Sigmoid colon (tissue), 6 donors: ENCODE measurements at regions not wholly inside any gene's neighbourhood (a gene's known extent, or its start where the extent isn't known, plus 50 kb on each side); places are given as distances from the start of the nearest gene placed in this dataset.

Source experiments
- DNase-seq: peaks from one replicate; pipeline ENCODE4 v3.0.0-alpha.2; 2019
- H3K27ac ChIP-seq, 4 donors: fragments of 200-600 bp; sonication (generic); one replicate each; pipeline ENCODE4 v1.5.1; 2016 to 2019; ENCODE audit warnings: mild to moderate bottlenecking in 1 of 4
- H3K27me3 ChIP-seq, 3 donors: fragments of 200-600 bp; sonication (generic); one replicate each; pipeline ENCODE4 v1.5.1; 2019; ENCODE audit warnings: mild to moderate bottlenecking in 1 of 3
- H3K36me3 ChIP-seq, 4 donors: fragments of 200-600 bp; sonication (generic); one replicate each; pipeline ENCODE4 v1.5.1; 2016 to 2019
- H3K4me1 ChIP-seq, 4 donors: fragments of 200-600 bp; sonication (generic); one replicate each; pipeline ENCODE4 v1.5.1; 2017 to 2019
- H3K4me3 ChIP-seq, 4 donors: fragments of 200-600 bp; sonication (generic); one replicate each; pipeline ENCODE4 v1.5.1; 2017 to 2019; ENCODE audit warnings: mild to moderate bottlenecking in 2 of 4, moderate library complexity in 1 of 4
- H3K9me3 ChIP-seq, 4 donors: fragments of 200-600 bp in 3 of 4; sonication (generic) in 3 of 4; one replicate each; pipeline versions ENCODE4 v1.5.1 to v1.6.1; 2013 to 2019
- EP300 ChIP-seq, 4 donors: sonication (generic); formaldehyde crosslinking; IDR thresholded peaks; one replicate each; pipeline ENCODE4 v1.6.1; 2017; ENCODE audit warnings: antibody characterized with exemption in 4 of 4
- POLR2A ChIP-seq, 2 donors: fragments of 450-650 bp; IDR thresholded peaks; one replicate each; pipeline ENCODE4 v1.6.1; 2016; ENCODE audit warnings: antibody characterized with exemption in 2 of 2, mild to moderate bottlenecking in 2 of 2, moderate library complexity in 2 of 2
- POLR2AphosphoS5 ChIP-seq, 4 donors: sonication (generic); formaldehyde crosslinking; IDR thresholded peaks; one replicate each; pipeline ENCODE4 v1.6.1; 2017; ENCODE audit warnings: antibody characterized with exemption in 4 of 4
- WGBS, 2 donors: extraction: QIAGEN DNeasy Blood & Tissue Kit; methylation state at CpG; one replicate each; pipeline ENCODE4 v1.1.7; 2013; 5-methylcytosine and 5-hydroxymethylcytosine counted together
- intact Hi-C: fragments of 100-400 bp; cut with DNase I; formaldehyde crosslinking; loops from one replicate; pipeline ENCODE4 v1.15.1; 2023
- TF ChIP-seq, protein P1 (sequence below), 4 experiments: fragments of 450-650 bp in 3 of 4; fragments of 200-600 bp in 1 of 4; IDR thresholded peaks; one replicate each; pipeline ENCODE4 v1.5.1; 2016 to 2019; ENCODE audit warnings: antibody characterized with exemption in 4 of 4, mild to moderate bottlenecking in 3 of 4, moderate library complexity in 2 of 4
- donor health status: healthy with polysubstance abuse.
- donor health status: healthy.

DNA sequence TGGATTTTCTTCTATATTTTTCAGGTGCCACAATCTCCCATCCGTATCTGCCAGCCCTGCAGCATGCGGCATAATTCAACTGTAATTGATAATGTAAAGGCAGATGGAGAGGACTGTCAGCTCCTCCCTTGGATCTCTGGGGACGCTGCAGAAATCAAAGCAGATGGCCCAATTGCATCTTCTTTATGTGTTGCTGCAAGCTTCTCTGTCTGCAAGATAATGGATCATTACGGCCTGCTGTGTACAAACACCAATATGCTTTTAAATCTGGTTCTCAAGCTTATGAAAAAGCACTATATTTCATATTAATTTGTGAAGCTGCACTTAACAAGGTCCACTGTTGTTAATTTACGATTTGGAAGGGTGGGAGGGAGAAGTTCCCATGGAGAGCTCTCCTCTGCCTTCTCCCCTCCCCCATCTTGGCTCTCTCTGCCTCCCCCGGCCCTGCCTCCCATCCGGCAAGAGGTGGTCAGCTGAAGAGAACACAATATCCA, 607.5 kb downstream of the TOX3 start:
- intact Hi-C loops, result no loop called here
- no peaks in the 10 kb centered on the region for H3K4me1 ChIP-seq
- H3K36me3 ChIP-seq, result no peaks in the 10 kb centered on the region
- no peak overlapping the region for H3K27ac ChIP-seq
- no peak overlapping the region for H3K4me3 ChIP-seq
- H3K27me3 ChIP-seq, result no peaks in the 10 kb centered on the region
- TF ChIP-seq, protein P1, sequence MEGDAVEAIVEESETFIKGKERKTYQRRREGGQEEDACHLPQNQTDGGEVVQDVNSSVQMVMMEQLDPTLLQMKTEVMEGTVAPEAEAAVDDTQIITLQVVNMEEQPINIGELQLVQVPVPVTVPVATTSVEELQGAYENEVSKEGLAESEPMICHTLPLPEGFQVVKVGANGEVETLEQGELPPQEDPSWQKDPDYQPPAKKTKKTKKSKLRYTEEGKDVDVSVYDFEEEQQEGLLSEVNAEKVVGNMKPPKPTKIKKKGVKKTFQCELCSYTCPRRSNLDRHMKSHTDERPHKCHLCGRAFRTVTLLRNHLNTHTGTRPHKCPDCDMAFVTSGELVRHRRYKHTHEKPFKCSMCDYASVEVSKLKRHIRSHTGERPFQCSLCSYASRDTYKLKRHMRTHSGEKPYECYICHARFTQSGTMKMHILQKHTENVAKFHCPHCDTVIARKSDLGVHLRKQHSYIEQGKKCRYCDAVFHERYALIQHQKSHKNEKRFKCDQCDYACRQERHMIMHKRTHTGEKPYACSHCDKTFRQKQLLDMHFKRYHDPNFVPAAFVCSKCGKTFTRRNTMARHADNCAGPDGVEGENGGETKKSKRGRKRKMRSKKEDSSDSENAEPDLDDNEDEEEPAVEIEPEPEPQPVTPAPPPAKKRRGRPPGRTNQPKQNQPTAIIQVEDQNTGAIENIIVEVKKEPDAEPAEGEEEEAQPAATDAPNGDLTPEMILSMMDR (IDR thresholded peaks at IDR 0.05), result no peak
- TF ChIP-seq POLR2AphosphoS5 (IDR thresholded peaks at IDR 0.05), result no peak
- no peak for TF ChIP-seq EP300 (IDR thresholded peaks at IDR 0.05)
- TF ChIP-seq POLR2A (IDR thresholded peaks at IDR 0.05), result no peak
- no peaks in the 10 kb centered on the region for H3K9me3 ChIP-seq
- 54 to 69% methylated on average over 7 of the region's 7 CpGs for WGBS, 2 donors
- no peak for DNase-seq

DNA sequence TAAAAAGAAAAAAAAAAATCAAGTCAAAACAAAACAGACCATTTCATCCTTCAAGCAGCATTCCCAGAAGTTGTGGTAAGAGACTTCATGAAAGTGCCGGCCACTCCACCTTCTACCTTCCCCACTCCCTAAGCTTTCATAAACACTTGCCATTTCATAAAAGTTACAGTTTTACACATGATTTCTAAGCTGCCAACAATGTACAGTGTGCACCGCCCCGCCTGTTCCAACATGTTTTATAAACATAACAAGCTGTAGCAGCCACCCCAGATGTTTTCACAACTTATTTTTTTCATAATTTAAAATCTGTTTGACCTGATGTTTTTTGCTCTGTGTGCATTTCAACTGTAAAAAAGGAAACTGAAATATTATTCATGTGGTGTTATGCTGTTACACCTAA, 608.1 kb downstream of the TOX3 start:
- DNase-seq, result no peak
- Histone ChIP-seq H3K27me3 (no peaks in the 10 kb centered on the region), H3K36me3 (no peaks in the 10 kb centered on the region), H3K4me3 (no peak overlapping the region), H3K27ac (no peak overlapping the region), H3K9me3 (no peaks in the 10 kb centered on the region), H3K4me1 (no peaks in the 10 kb centered on the region)
- WGBS, 2 donors, result 63 to 69% methylated on average over 3 of the region's 3 CpGs
- TF ChIP-seq POLR2A (IDR thresholded peaks at IDR 0.05), result no peak
- intact Hi-C loops, result no loop called here

DNA sequence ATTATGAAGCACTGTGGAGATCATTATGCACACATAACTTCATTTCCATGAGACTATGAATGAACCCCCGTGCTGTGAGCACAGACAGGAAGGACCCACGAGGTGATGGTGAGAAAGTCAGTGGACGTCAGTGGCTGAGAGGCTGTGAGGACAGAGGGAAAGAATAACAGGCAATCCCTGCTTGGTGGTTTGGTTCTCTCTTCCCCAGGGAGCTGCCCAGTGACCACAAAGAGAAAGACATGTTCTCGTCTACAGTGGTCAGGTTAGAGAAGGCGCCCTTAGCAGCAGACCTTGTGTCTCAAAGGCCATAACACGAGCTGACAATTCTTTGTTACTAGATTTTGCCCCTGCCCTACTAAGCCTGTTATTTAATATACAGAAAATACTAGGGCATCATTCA, 609.2 kb downstream of the TOX3 start:
- H3K9me3 ChIP-seq, result no peaks in the 10 kb centered on the region
- no peaks in the 10 kb centered on the region for H3K36me3 ChIP-seq
- intact Hi-C loops, result no loop called here
- WGBS, 2 donors, result 69 to 78% methylated on average over 6 of the region's 6 CpGs
- H3K4me1 ChIP-seq, result no peaks in the 10 kb centered on the region
- no peak for DNase-seq
- TF ChIP-seq EP300 (IDR thresholded peaks at IDR 0.05) (no peak), POLR2A (IDR thresholded peaks at IDR 0.05) (no peak), POLR2AphosphoS5 (IDR thresholded peaks at IDR 0.05) (no peak)
- TF ChIP-seq, protein P1 (IDR thresholded peaks at IDR 0.05), result no peak
- no peaks in the 10 kb centered on the region for H3K27me3 ChIP-seq
- H3K4me3 ChIP-seq, result no peak overlapping the region
- H3K27ac ChIP-seq, result no peak overlapping the region

DNA sequence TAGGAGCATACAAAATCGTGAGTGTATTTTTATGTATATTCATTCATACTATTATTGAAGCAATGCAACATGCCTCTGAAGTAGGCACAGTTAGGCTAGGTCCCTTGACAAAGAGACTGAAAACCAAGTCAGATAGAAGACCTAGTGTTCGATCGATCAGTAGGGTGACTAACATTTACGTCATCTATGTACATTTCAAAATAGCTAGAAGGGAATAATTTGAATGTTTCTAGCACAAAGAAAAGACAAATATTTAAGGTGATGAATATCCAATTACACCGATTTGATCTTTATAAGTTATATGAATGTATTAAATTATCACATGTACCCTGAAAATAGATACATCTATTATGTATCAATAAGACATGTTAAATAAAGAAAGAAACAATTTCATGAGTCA, 610.1 kb downstream of the TOX3 start:
- Histone ChIP-seq H3K9me3 (no peaks in the 10 kb centered on the region), H3K27me3 (no peaks in the 10 kb centered on the region), H3K36me3 (no peaks in the 10 kb centered on the region), H3K4me3 (no peak overlapping the region), H3K27ac (no peak overlapping the region), H3K4me1 (no peaks in the 10 kb centered on the region)
- WGBS, 2 donors, result 93 to 96% methylated on average over 5 of the region's 5 CpGs
- intact Hi-C loops, result no loop called here
- DNase-seq, result no peak
- TF ChIP-seq POLR2AphosphoS5 (IDR thresholded peaks at IDR 0.05) (no peak), POLR2A (IDR thresholded peaks at IDR 0.05) (no peak), EP300 (IDR thresholded peaks at IDR 0.05) (no peak)
- TF ChIP-seq, protein P1 (IDR thresholded peaks at IDR 0.05), result no peak

DNA sequence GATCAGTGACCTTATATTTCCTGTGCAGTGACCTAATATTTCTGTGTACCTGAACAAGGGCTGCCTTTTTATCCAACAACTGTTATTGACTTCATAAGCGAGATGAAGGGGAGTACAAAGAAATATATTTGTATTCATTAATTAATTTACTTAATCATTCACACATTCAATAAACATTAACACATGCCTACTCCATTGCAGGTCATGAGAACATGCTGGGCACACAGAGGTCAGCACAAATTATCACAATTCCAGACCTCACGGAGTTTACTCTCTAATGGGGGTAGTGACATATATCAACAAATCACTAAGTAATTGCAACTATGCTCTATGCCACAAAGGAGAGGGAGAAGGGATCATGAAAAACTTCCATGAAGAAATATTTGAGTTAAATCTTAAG, 614.6 kb downstream of the TOX3 start:
- TF ChIP-seq POLR2AphosphoS5 (IDR thresholded peaks at IDR 0.05) (no peak), EP300 (IDR thresholded peaks at IDR 0.05) (no peak)
- no peaks in the 10 kb centered on the region for H3K36me3 ChIP-seq
- H3K9me3 ChIP-seq, result no peaks in the 10 kb centered on the region
- DNase-seq, result no peak
- no peak overlapping the region for H3K27ac ChIP-seq
- WGBS, 2 donors, result 88 to 90% methylated on average over 2 of the region's 2 CpGs
- H3K27me3 ChIP-seq, result no peaks in the 10 kb centered on the region
- H3K4me3 ChIP-seq, result no peak overlapping the region
- H3K4me1 ChIP-seq, result no peaks in the 10 kb centered on the region
- intact Hi-C loops, result no loop called here

DNA sequence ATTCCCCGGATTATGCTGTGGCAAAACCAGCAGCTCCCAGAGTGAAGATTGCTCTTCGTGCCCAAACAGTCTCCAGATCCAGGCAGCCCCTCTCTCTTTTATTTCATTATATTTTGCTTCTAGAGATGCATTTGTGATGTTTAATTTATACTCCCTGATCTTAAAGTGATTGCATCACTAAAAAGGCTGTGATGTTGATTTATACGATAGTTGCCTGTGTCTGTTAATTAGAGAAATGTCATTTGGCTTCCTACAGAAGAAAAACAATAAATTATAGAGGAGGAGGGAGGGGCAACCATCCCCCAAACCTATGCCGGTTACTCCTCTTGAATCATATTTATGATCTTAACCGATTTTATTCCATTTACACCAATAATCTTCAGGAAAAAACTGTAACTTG, 615.3 kb downstream of the TOX3 start:
- intact Hi-C loops, result no loop called here
- DNase-seq, result no peak
- 63 to 68% methylated on average over 5 of the region's 5 CpGs for WGBS, 2 donors
- no peak overlapping the region for H3K27ac ChIP-seq
- H3K9me3 ChIP-seq, result no peaks in the 10 kb centered on the region
- H3K36me3 ChIP-seq, result no peaks in the 10 kb centered on the region
- no peaks in the 10 kb centered on the region for H3K4me1 ChIP-seq
- H3K27me3 ChIP-seq, result no peaks in the 10 kb centered on the region
- TF ChIP-seq POLR2A (IDR thresholded peaks at IDR 0.05) (no peak), POLR2AphosphoS5 (IDR thresholded peaks at IDR 0.05) (no peak), EP300 (IDR thresholded peaks at IDR 0.05) (no peak)
- TF ChIP-seq, protein P1 (IDR thresholded peaks at IDR 0.05), result no peak
- H3K4me3 ChIP-seq, result no peak overlapping the region
